ENCODE measurements at regions not wholly inside any gene's neighbourhood (a gene's known extent, or its start where the extent isn't known, plus 50 kb on each side); places are given as distances from the start of the nearest gene placed in this dataset.

DNA sequence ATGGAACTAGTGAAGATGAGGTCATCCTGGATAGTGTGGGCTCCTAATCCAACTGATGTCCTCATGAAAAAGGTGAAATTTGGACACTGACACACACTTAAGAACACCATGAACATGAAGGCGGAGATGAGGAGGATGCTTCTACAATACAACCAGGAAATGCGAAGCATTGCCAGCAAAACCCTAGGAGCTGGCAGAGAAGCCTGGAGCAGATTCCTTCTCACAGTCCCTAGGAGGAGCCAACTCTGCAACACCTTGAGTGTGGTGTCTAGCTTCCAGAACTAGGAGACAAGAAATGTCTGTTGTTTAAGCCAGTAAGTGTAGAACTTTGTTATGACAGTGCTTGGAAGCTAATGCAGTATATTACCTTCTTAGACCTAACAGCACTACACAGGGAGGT lies 191.9 kb upstream of the PWP1 start:
- TF ChIP-seq, protein P1, sequence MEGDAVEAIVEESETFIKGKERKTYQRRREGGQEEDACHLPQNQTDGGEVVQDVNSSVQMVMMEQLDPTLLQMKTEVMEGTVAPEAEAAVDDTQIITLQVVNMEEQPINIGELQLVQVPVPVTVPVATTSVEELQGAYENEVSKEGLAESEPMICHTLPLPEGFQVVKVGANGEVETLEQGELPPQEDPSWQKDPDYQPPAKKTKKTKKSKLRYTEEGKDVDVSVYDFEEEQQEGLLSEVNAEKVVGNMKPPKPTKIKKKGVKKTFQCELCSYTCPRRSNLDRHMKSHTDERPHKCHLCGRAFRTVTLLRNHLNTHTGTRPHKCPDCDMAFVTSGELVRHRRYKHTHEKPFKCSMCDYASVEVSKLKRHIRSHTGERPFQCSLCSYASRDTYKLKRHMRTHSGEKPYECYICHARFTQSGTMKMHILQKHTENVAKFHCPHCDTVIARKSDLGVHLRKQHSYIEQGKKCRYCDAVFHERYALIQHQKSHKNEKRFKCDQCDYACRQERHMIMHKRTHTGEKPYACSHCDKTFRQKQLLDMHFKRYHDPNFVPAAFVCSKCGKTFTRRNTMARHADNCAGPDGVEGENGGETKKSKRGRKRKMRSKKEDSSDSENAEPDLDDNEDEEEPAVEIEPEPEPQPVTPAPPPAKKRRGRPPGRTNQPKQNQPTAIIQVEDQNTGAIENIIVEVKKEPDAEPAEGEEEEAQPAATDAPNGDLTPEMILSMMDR (IDR thresholded peaks at IDR 0.05) = no peak
- no peak for TF ChIP-seq POLR2A (IDR thresholded peaks at IDR 0.05)
- TF ChIP-seq POLR2AphosphoS5 (IDR thresholded peaks at IDR 0.05) = no peak
